ENCODE measurements at regions not wholly inside any gene's neighbourhood (a gene's known extent, or its start where the extent isn't known, plus 50 kb on each side); places are given as distances from the start of the nearest gene placed in this dataset.

- TF ChIP-seq EP300 (IDR thresholded peaks at IDR 0.05) (no peak), POLR2A (IDR thresholded peaks at IDR 0.05) (no peak)
These were observed 219.8 kb downstream of the TFCP2L1 start for GRCh38 chr2:121065239-121065638.

All from ovary (tissue), 1 donor.